GM23248 (cell line): ENCODE measurements at regions not wholly inside any gene's neighbourhood (a gene's known extent, or its start where the extent isn't known, plus 50 kb on each side); places are given as distances from the start of the nearest gene placed in this dataset.
"Not testable (repeated sequence)": the region's sequence is repeated elsewhere in the genome, so short reads cannot be mapped to it uniquely, and the experiment has no call there.

Source experiments
- DNase-seq: peaks from one replicate; pipeline ENCODE4 v3.0.0-alpha.2; 2015
- H2AFZ ChIP-seq: fragments of 200-600 bp; sonication (generic); 2 replicates; pipeline ENCODE4 v1.6.1; 2016; ENCODE audit warnings: antibody characterized with exemption
- H3F3A ChIP-seq: fragments of 200-600 bp; sonication (generic); 2 replicates; pipeline ENCODE4 v1.6.1; 2016; ENCODE audit warnings: mild to moderate bottlenecking, antibody characterized with exemption, mixed run types; ENCODE audit not compliant: insufficient read depth
- H3K27ac ChIP-seq: fragments of 200-600 bp; sonication (generic); 2 replicates; pipeline ENCODE4 v1.5.1; 2016; ENCODE audit warnings: mild to moderate bottlenecking
- H3K27me3 ChIP-seq: fragments of 200-600 bp; sonication (generic); replicated peaks from 2 replicates; pipeline ENCODE4 v1.6.1; 2016; ENCODE audit warnings: mild to moderate bottlenecking; ENCODE audit not compliant: insufficient read depth
- H3K36me3 ChIP-seq: fragments of 200-600 bp; sonication (generic); 2 replicates; pipeline ENCODE4 v1.6.1; 2016; ENCODE audit warnings: low read depth, mild to moderate bottlenecking
- H3K4me1 ChIP-seq: fragments of 200-600 bp; sonication (generic); 2 replicates; pipeline ENCODE4 v1.6.1; 2016; ENCODE audit warnings: mild to moderate bottlenecking; ENCODE audit not compliant: insufficient read depth
- H3K4me2 ChIP-seq: fragments of 200-600 bp; sonication (generic); one replicate; pipeline ENCODE4 v1.6.1; 2016; ENCODE audit warnings: mild to moderate bottlenecking; ENCODE audit not compliant: unreplicated experiment
- H3K4me3 ChIP-seq: fragments of 200-600 bp; sonication (generic); 2 replicates; pipeline ENCODE4 v1.5.1; 2016; ENCODE audit warnings: mild to moderate bottlenecking
- H3K79me2 ChIP-seq: fragments of 200-600 bp; sonication (generic); 2 replicates; pipeline ENCODE4 v1.6.1; 2016; ENCODE audit warnings: mild to moderate bottlenecking; ENCODE audit not compliant: insufficient read depth
- H3K9ac ChIP-seq: fragments of 200-600 bp; sonication (generic); 2 replicates; pipeline ENCODE4 v1.6.1; 2016; ENCODE audit warnings: mild to moderate bottlenecking
- H3K9me2 ChIP-seq: fragments of 200-600 bp; sonication (generic); 2 replicates; pipeline ENCODE4 v1.6.1; 2016; ENCODE audit warnings: mixed run types, mild to moderate bottlenecking, moderate library complexity; ENCODE audit not compliant: insufficient read depth
- H3K9me3 ChIP-seq: fragments of 200-600 bp; sonication (generic); one replicate; pipeline ENCODE4 v1.6.1; 2017; ENCODE audit warnings: low read depth
- H4K20me1 ChIP-seq: fragments of 200-600 bp; sonication (generic); 2 replicates; pipeline ENCODE4 v1.6.0; 2016; ENCODE audit not compliant: insufficient read depth
- EZH2 ChIP-seq: fragments of 200-600 bp; sonication (generic); IDR thresholded peaks from 2 replicates; pipeline ENCODE4 v1.6.1; 2018; ENCODE audit warnings: antibody characterized with exemption, mild to moderate bottlenecking; ENCODE audit not compliant: insufficient read depth, poor library complexity, severe bottlenecking
- EZH2phosphoT487 ChIP-seq: fragments of 200-600 bp; sonication (generic); IDR thresholded peaks from 2 replicates; pipeline ENCODE4 v1.6.1; 2018; ENCODE audit warnings: antibody characterized with exemption, moderate library complexity, mild to moderate bottlenecking, low read depth; ENCODE audit not compliant: insufficient read depth
- WGBS, 2 experiments: methylation state at CpG; one replicate each; pipeline ENCODE4 v1.1.6; 2015 to 2017; ENCODE audit warnings: low lambda C conversion rate in 2 of 2, low coverage in 1 of 2; ENCODE audit errors: missing lambda C conversion rate in 2 of 2; 5-methylcytosine and 5-hydroxymethylcytosine counted together
- in situ Hi-C: fragments of 300-500 bp; cut with MboI; formaldehyde crosslinking; loops from 2 replicates; pipeline ENCODE4 v1.15.0; 2020

DNA sequence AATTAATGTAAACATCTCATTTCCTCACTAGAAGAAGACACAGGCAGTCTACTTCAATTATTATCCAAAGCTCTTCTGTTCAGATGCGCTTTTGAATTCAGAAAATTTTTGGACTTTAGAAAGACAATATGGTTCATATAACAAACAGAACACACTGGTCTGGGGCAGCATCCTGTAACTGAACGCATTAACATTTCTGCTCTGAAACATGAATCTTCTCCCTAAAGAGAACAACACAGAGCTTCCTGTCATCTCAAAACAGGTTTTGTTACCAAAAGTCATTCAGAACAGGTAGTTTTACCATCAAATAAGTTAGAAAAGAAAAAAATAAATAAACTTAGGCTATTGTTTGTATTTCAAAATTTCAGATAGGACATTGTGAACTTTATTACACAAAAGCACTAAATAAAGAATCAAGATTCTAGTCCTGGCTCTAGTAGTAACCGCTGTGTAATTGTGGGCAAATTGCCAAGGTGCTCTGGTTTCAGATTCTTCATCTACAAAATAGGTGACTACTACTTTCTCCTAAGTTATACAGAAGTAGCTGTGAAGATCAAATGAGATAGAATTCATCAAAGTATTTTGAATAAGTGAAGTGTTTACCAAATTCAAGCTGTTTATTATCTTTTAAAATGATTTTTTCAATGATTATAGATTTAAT, 252.3 kb upstream of the RASGEF1B start:
- TF ChIP-seq EZH2 (no peak), EZH2phosphoT487 (no peak)
- DNase-seq, result no peak
- WGBS, 2 experiments, result 8 to 15% methylated on average over 3 of the region's 3 CpGs
- Histone ChIP-seq H3K4me2 (no peak overlapping the region), H3K9me3 (no peaks in the 10 kb centered on the region), H3K27ac (no peak overlapping the region), H3K79me2 (no peaks in the 10 kb centered on the region), H3K36me3 (no peaks in the 10 kb centered on the region), H3K9me2 (no peaks in the 10 kb centered on the region), H3K4me1 (no peaks in the 10 kb centered on the region), H3K4me3 (no peak overlapping the region), H3K27me3 (no peaks in the 10 kb centered on the region), H3F3A (no peaks in the 10 kb centered on the region), H4K20me1 (no peaks in the 10 kb centered on the region), H3K9ac (no peak overlapping the region), H2AFZ (no peak overlapping the region)
- in situ Hi-C loops, result no loop called here

GRCh38 chr4:81723019-81723884, 251.5 kb upstream of the RASGEF1B start:
- Histone ChIP-seq H3K27me3 (no peaks in the 10 kb centered on the region), H3K4me2 (no peak overlapping the region), H3K4me1 (no peaks in the 10 kb centered on the region), H4K20me1 (no peaks in the 10 kb centered on the region), H3K9ac (no peak overlapping the region), H3K9me2 (no peaks in the 10 kb centered on the region), H3K4me3 (no peak overlapping the region), H3K36me3 (no peaks in the 10 kb centered on the region), H3K27ac (no peak overlapping the region), H3K79me2 (no peaks in the 10 kb centered on the region), H2AFZ (no peak overlapping the region), H3F3A (no peaks in the 10 kb centered on the region), H3K9me3 (no peaks in the 10 kb centered on the region)
- WGBS, 2 experiments, result 42 to 48% methylated on average over 3 of the region's 3 CpGs
- DNase-seq, result no peak
- TF ChIP-seq EZH2phosphoT487, result no peak
- in situ Hi-C loops, result no loop called here

DNA sequence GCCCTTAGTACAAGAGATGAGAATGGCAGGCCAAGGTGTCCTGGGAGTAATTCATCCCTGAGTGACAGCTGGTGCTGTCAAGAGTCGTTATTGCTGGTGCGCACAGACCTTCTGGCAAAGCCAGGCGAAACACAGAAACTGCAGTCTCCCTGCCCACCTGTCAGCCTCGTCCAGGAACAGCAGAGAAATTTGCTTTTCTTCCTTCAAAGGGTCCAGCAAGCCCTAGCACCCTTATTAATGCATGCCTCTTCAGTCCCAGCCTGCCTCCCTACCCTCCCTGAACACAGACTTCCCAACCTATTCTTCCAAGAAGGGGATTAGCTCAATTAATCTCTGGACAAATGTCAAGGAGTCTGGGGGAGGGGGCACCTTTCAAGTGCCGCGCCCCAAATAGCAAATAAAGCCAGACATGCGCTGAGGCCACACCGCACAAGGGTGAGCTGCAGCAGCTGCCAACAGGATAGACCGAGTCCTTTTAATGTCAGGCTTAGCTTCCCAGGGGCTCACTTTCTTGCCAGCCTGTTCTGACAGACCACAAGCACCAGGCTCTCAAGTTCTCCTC, 250.7 kb upstream of the RASGEF1B start:
- Histone ChIP-seq H4K20me1 (no peaks in the 10 kb centered on the region), H3K4me1 (no peaks in the 10 kb centered on the region), H3K4me3 (no peak overlapping the region), H3K36me3 (no peaks in the 10 kb centered on the region), H2AFZ (no peak overlapping the region), H3K27ac (no peak overlapping the region), H3K9ac (no peak overlapping the region), H3K27me3 (no peaks in the 10 kb centered on the region), H3K9me3 (no peaks in the 10 kb centered on the region), H3K4me2 (no peak overlapping the region), H3K9me2 (no peaks in the 10 kb centered on the region), H3K79me2 (no peaks in the 10 kb centered on the region), H3F3A (no peaks in the 10 kb centered on the region)
- WGBS, 2 experiments, result 55 to 61% methylated on average over 9 of the region's 9 CpGs
- no peak for DNase-seq
- in situ Hi-C loops, result no loop called here
- TF ChIP-seq EZH2 (no peak), EZH2phosphoT487 (no peak)

DNA sequence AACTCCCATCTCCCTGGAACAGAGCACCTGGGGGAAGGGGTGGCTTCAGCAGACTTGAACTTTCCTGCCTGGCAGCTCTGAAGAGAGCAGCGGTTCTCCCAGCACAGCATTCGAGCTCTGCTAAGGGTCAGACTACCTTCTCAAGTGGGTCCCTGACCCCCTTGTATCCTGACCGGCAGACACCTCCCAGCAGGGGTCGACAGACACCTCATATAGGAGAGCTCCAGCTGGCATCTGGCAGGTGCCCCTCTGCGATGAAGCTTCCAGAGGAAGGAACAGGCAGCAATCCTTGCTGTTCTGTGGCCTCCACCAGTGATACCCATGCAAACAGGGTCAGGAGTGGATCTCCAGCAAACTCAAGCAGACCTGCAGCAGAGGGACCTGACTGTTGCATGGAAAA, 244.1 kb upstream of the RASGEF1B start:
- no peaks in the 10 kb centered on the region for H4K20me1 ChIP-seq
- H3K79me2 ChIP-seq, result no peaks in the 10 kb centered on the region
- no peak overlapping the region for H3K4me3 ChIP-seq
- no peak overlapping the region for H3K9ac ChIP-seq
- H3F3A ChIP-seq, result no peaks in the 10 kb centered on the region
- in situ Hi-C loops, result no loop called here
- 47 to 68% methylated on average over 5 of the region's 5 CpGs for WGBS, 2 experiments
- H3K9me2 ChIP-seq, result no peaks in the 10 kb centered on the region
- H3K27me3 ChIP-seq, result no peaks in the 10 kb centered on the region
- H2AFZ ChIP-seq, result no peak overlapping the region
- H3K9me3 ChIP-seq, result no peaks in the 10 kb centered on the region
- no peak overlapping the region for H3K27ac ChIP-seq
- H3K4me1 ChIP-seq, result no peaks in the 10 kb centered on the region
- H3K4me2 ChIP-seq, result no peak overlapping the region
- H3K36me3 ChIP-seq, result no peaks in the 10 kb centered on the region
- TF ChIP-seq EZH2, result no peak
- no peak for TF ChIP-seq EZH2phosphoT487
- DNase-seq, result no peak

DNA sequence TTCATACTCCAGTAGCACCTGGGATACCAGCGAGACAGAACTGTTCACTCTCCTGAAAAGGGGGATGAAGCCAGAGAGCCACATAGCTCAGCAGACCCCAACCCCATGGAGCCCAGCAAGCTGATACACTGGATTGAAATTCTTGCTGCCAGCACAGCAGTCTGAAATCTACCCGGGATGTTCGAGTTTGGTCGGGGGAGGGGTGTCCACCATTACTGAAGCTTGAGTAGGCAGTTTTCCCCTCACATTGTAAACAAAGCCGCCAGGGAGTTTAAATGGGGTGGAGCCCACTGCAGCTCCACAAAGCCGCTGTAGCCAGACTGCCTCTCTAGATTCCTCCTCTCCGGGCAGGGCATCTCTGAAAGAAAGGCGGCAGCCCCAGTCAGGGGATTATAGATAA, 243.7 kb upstream of the RASGEF1B start:
- not testable (repeated sequence) for H3K4me1 ChIP-seq

More for the DNA sequence above, 243.7 kb upstream of the RASGEF1B start:
- DNase-seq, H3K4me3 ChIP-seq, H2AFZ ChIP-seq, H3F3A ChIP-seq, H3K36me3 ChIP-seq, H3K9ac ChIP-seq, H3K27ac ChIP-seq, H4K20me1 ChIP-seq, H3K79me2 ChIP-seq, H3K27me3 ChIP-seq, in situ Hi-C loops, H3K9me3 ChIP-seq, H3K9me2 ChIP-seq, H3K4me2 ChIP-seq: not testable (repeated sequence)
- whole genome bisulfite sequencing, 2 experiments, result 40 to 49% methylated on average over 8 of the region's 8 CpGs
